Natural killer cell treated with Interleukin-12 subunit alpha and Interleukin-12 subunit beta and Interleukin-15 and Interleukin-18, amount 100 ng/mL, for 72 hours (primary cell): ENCODE measurements at regions not wholly inside any gene's neighbourhood (a gene's known extent, or its start where the extent isn't known, plus 50 kb on each side); places are given as distances from the start of the nearest gene placed in this dataset.

ENCODE experiments used
- ATAC-seq, 2 donors: fragments of 150-1000 bp; cut with Tn5 transposase in 1 of 2; sonication (Bioruptor Pico), chemical (Tn5 transposase) in 1 of 2; 2 replicates each; pipeline ENCODE4 v1.10.0; 2021
- DNase-seq: peaks from one replicate; pipeline ENCODE4 v3.0.0; 2022; ENCODE audit warnings: low spot score
- H3K27ac Mint-ChIP-seq, 2 donors: 1 replicate in 1 of 2; 2 replicates in 1 of 2; pipeline ENCODE4 v1.8.0; 2022; ENCODE audit warnings: mixed read lengths in 2 of 2, mild to moderate bottlenecking in 1 of 2, moderate library complexity in 1 of 2
- H3K27me3 Mint-ChIP-seq, 2 donors: 1 replicate in 1 of 2; 2 replicates in 1 of 2; pipeline ENCODE4 v1.8.0; 2022; ENCODE audit warnings: mixed read lengths in 2 of 2
- H3K36me3 Mint-ChIP-seq: one replicate; pipeline ENCODE4 v1.8.0; 2022; ENCODE audit warnings: mixed read lengths
- H3K4me1 Mint-ChIP-seq, 2 donors: 1 replicate in 1 of 2; 2 replicates in 1 of 2; pipeline ENCODE4 v1.8.0; 2022; ENCODE audit warnings: low read depth in 2 of 2, mixed read lengths in 2 of 2, mild to moderate bottlenecking in 1 of 2
- H3K4me3 Mint-ChIP-seq: one replicate; pipeline ENCODE4 v1.8.0; 2022; ENCODE audit warnings: mixed read lengths
- H3K9me3 Mint-ChIP-seq: 2 replicates; pipeline ENCODE4 v1.8.0; 2022; ENCODE audit warnings: mixed read lengths

DNA sequence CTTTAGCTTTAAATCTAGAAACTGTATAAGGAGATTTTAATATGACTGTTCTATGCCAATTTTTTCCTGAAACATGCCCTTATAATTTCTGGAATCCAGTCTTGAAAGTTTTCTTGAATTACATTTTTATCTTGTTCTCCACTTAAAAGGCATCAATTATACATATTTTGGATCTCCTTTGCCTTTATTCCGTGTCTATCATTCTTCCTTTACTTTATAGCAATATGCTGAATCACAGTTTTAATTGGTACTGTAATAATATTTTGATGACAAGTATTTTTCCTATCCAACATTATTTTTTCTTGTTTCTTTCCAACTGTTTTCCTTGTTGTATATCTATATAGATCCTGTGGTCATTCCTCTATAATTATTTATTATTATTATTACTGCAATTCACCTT, 361.2 kb downstream of the PIK3R1 start:
- H3K27me3 Mint-ChIP-seq: peaks cover 13 to 14% of the 10 kb centered on the region in 2 donors
- peaks cover 17% of the 10 kb centered on the region for H3K36me3 Mint-ChIP-seq
- no peak overlapping the region for H3K4me3 Mint-ChIP-seq
- ATAC-seq: no peak
- H3K9me3 Mint-ChIP-seq: peaks cover 8% of the 10 kb centered on the region
- DNase-seq: no peak
- no peak overlapping the region for H3K27ac Mint-ChIP-seq
- no peaks in the 10 kb centered on the region for H3K4me1 Mint-ChIP-seq

- Mint-ChIP-seq H3K4me1 (no peaks in the 10 kb centered on the region), H3K27me3 (peaks cover 12 to 14% of the 10 kb centered on the region in 2 donors), H3K36me3 (peaks cover 9% of the 10 kb centered on the region), H3K4me3 (no peak overlapping the region), H3K27ac (no peak overlapping the region), H3K9me3 (peaks cover 4% of the 10 kb centered on the region)
- DNase-seq (no peak), ATAC-seq (no peak)
Observed at GRCh38 chr5:68582284-68582683, 366.7 kb downstream of the PIK3R1 start.

DNA sequence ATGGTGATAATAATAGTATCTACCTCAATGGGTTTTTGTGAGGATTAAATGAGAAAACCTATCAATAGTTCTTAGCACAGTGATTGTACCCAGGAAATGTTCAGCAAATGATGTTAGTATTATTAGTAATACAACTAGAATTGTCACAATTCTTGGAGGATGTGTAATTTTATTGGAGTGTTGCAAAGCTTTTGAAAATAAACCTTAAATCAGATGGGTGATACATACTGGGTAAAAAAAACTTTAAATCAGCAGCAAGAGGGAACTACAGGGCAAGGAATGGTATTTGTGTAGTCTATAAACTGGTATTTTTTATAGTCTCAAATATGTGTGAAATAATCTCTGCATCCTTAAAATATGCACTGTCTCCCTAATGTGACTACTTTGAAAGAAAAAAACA, 371.6 kb downstream of the PIK3R1 start:
- ATAC-seq (no peak), DNase-seq (no peak)
- no peaks in the 10 kb centered on the region for H3K4me1 Mint-ChIP-seq
- H3K27ac Mint-ChIP-seq: no peak overlapping the region
- peaks cover 0 to 5% of the 10 kb centered on the region in 2 donors for H3K27me3 Mint-ChIP-seq
- H3K9me3 Mint-ChIP-seq: no peaks in the 10 kb centered on the region
- no peak overlapping the region for H3K4me3 Mint-ChIP-seq
- no peaks in the 10 kb centered on the region for H3K36me3 Mint-ChIP-seq

- H3K27me3 Mint-ChIP-seq: no peaks in the 10 kb centered on the region
- no peak for DNase-seq
- no peak overlapping the region for H3K27ac Mint-ChIP-seq
- no peaks in the 10 kb centered on the region for H3K36me3 Mint-ChIP-seq
- no peak overlapping the region for H3K4me3 Mint-ChIP-seq
- no peaks in the 10 kb centered on the region for H3K9me3 Mint-ChIP-seq
- H3K4me1 Mint-ChIP-seq: no peaks in the 10 kb centered on the region
- no peak for ATAC-seq
Observed at GRCh38 chr5:68591850-68592249, 376.3 kb downstream of the PIK3R1 start.

GRCh38 chr5:68592351-68592750, 376.8 kb downstream of the PIK3R1 start:
- H3K27ac Mint-ChIP-seq: no peak overlapping the region
- DNase-seq (no peak), ATAC-seq (no peak)
- no peak overlapping the region for H3K4me3 Mint-ChIP-seq
- H3K9me3 Mint-ChIP-seq: no peaks in the 10 kb centered on the region
- H3K4me1 Mint-ChIP-seq: no peaks in the 10 kb centered on the region
- no peaks in the 10 kb centered on the region for H3K36me3 Mint-ChIP-seq
- H3K27me3 Mint-ChIP-seq: peaks cover 0 to 3% of the 10 kb centered on the region in 2 donors

DNA sequence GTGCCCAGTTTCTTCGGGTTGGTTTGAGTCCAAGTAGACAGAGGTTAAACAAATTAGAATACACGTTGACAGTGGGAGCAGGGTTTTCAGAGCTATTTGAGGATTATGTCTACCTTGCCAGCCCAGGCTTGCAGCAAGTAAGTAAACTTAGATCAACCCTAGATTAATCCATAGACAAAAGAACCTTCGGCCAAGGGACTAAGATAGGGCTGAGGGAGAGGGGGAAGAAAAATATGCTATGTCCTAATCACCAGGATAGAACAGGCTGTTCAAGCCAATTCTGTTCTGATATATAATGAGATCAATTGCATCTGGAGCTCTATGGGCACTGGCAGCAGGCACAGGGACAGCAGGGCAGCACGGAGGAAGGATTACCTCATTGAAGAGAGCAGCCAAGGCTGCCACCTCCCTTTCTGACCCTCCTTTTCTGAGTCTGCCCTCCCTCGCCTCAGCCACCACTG, 377.7 kb downstream of the PIK3R1 start:
- peaks cover 0 to 11% of the 10 kb centered on the region in 2 donors for H3K27me3 Mint-ChIP-seq

DNA sequence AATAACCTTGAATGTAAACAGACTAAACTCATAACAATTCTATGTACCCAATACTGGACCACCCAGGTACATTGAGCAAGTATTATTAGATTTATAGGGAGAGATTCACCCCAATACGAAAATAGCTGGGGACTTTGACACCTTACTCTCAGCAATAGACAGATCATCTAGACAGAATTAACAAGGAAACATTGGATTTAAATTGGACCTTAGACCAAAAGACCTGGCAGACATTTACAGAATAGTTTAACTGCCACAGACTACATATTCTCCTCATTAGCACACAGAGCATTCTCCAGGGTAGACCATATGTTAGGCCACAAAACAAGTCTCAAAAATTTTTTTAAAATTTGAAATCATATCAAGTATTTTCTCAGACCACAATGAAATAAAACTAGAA, 397.4 kb downstream of the PIK3R1 start:
- no peak overlapping the region for H3K4me3 Mint-ChIP-seq

More for the DNA sequence above, 377.7 kb downstream of the PIK3R1 start:
- Mint-ChIP-seq H3K27ac (no peak overlapping the region), H3K9me3 (no peaks in the 10 kb centered on the region), H3K4me3 (no peak overlapping the region), H3K36me3 (no peaks in the 10 kb centered on the region), H3K4me1 (no peaks in the 10 kb centered on the region)
- DNase-seq: no peak
- ATAC-seq: no peak

DNA sequence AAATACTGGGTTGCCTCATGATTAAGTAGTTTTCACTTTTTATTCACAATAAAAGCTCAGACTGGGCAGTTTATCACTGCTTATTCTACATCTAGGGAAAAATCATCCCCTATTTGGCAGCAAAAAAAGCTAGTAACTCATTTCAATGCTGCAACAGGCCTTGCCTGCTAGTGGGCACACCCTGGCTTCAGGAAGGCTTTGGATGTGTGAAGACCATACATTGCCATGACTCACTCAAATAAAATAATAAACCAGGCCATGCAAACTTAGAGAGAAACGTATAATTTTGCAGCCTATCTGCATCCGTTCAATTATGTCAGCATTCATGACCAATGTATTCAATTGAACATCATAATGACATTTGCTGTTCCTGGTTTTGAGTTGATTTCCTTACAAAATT, 402.9 kb downstream of the PIK3R1 start:
- no peak overlapping the region for H3K27ac Mint-ChIP-seq
- peaks cover 22 to 28% of the 10 kb centered on the region in 2 donors for H3K27me3 Mint-ChIP-seq
- DNase-seq (no peak), ATAC-seq (no peak)
- H3K4me3 Mint-ChIP-seq: no peak overlapping the region
- H3K9me3 Mint-ChIP-seq: peaks cover 1% of the 10 kb centered on the region
- H3K36me3 Mint-ChIP-seq: peaks cover 6% of the 10 kb centered on the region
- no peaks in the 10 kb centered on the region for H3K4me1 Mint-ChIP-seq

More for the DNA sequence above, 397.4 kb downstream of the PIK3R1 start:
- DNase-seq (no peak), ATAC-seq (no peak)
- peaks cover 18% of the 10 kb centered on the region for H3K9me3 Mint-ChIP-seq
- no peaks in the 10 kb centered on the region for H3K4me1 Mint-ChIP-seq
- no peak overlapping the region for H3K27ac Mint-ChIP-seq
- peaks cover 27% of the 10 kb centered on the region for H3K36me3 Mint-ChIP-seq
- peaks cover 16 to 26% of the 10 kb centered on the region in 2 donors for H3K27me3 Mint-ChIP-seq

GRCh38 chr5:68627001-68627400, 411.4 kb downstream of the PIK3R1 start:
- DNase-seq (no peak), ATAC-seq (no peak)
- Mint-ChIP-seq H3K4me3 (no peak overlapping the region), H3K36me3 (no peaks in the 10 kb centered on the region), H3K27me3 (peaks cover 12 to 21% of the 10 kb centered on the region in 2 donors), H3K4me1 (no peaks in the 10 kb centered on the region), H3K27ac (no peak overlapping the region), H3K9me3 (no peaks in the 10 kb centered on the region)

DNA sequence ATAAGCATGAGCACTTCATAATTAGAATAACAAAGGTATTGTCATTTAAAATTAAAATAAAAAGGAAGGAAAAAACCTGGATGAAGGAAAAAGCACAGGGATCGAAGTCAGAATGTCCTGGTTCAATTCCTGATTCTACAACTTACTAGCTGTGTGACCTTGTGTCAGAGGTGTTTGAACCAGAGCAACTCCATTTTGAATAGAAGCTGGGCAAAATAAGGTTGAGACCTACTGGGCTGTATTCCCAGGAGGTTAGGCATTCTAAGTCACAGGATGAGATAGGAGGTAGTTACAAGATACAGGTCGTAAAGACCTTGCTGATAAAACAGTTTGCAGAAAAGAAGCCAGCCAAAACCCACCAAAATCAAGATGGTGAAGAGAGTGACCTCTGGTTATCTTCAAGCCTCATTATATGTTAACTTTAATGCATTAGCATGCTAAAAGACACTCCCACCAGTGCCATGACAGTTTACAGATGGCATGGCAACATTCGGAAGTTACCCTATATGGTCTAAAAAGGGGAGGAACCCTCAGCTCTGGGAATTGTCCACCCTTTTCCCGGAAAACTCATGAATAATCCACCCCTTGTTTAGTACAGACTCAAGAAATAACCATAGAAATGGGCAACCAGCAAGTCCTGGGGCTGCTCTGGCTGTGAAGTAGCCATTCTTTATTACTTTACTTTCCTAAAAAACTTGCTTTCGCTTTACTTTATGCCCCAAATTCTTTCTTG, 412.7 kb downstream of the PIK3R1 start:
- Mint-ChIP-seq H3K27ac (no peak overlapping the region), H3K9me3 (no peaks in the 10 kb centered on the region), H3K4me1 (no peaks in the 10 kb centered on the region), H3K36me3 (no peaks in the 10 kb centered on the region), H3K4me3 (no peak overlapping the region), H3K27me3 (peaks cover 10 to 23% of the 10 kb centered on the region in 2 donors)
- ATAC-seq: no peak
- DNase-seq: no peak

DNA sequence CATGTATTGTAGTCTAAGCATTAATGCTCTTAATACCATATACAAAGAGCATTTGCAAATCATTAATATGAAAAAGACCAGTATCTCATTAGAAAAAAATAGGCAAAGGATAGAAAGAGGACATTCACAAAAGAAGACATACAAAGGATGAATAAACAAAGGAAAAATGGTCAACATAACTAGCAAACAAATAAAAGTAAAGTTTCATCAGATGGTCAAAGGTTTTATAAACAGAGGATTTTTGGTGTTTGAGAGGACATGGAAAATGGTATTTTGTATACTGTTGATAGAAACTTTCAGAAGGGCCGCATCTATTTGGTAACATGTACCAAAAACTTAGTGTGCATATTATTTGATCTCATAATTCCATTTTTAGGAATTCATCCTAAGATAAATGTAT, 414.8 kb downstream of the PIK3R1 start:
- DNase-seq: no peak
- Mint-ChIP-seq H3K9me3 (no peaks in the 10 kb centered on the region), H3K36me3 (no peaks in the 10 kb centered on the region), H3K4me1 (no peaks in the 10 kb centered on the region), H3K4me3 (no peak overlapping the region), H3K27me3 (peaks cover 10 to 22% of the 10 kb centered on the region in 2 donors), H3K27ac (no peak overlapping the region)
- no peak for ATAC-seq

DNA sequence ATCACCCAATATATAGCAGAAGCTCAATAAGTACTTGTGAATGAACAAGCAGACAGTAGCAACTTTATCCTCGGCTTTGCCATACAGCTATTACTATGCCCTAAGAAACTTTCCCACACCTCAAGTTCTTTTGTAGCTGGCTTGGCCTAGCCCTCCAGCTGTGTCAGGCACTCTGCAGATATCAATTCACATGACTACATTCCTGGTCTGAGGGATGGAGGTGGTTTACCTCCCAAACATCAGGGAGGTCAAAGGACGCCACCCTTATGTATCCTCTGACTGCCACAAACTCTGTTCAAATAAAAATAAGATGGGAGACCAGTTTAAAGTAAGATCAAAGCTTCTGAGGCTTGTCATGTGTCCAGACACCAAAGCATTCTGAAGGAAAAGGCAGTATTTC, 416.3 kb downstream of the PIK3R1 start:
- ATAC-seq (no peak), DNase-seq (no peak)
- Mint-ChIP-seq H3K36me3 (no peaks in the 10 kb centered on the region), H3K27me3 (peaks cover 16 to 32% of the 10 kb centered on the region in 2 donors), H3K4me3 (no peak overlapping the region), H3K4me1 (no peaks in the 10 kb centered on the region), H3K9me3 (no peaks in the 10 kb centered on the region), H3K27ac (no peak overlapping the region)

- Mint-ChIP-seq H3K36me3 (no peaks in the 10 kb centered on the region), H3K4me3 (no peak overlapping the region), H3K27me3 (peaks cover 16 to 46% of the 10 kb centered on the region in 2 donors), H3K27ac (no peak overlapping the region), H3K9me3 (no peaks in the 10 kb centered on the region), H3K4me1 (no peaks in the 10 kb centered on the region)
- ATAC-seq (no peak), DNase-seq (no peak)
Observed at GRCh38 chr5:68641211-68641610, 425.7 kb downstream of the PIK3R1 start.

GRCh38 chr5:68643064-68643463, 427.5 kb downstream of the PIK3R1 start:
- Mint-ChIP-seq H3K27ac (no peak overlapping the region), H3K4me3 (no peak overlapping the region), H3K4me1 (no peaks in the 10 kb centered on the region), H3K9me3 (no peaks in the 10 kb centered on the region), H3K27me3 (peaks cover 12 to 34% of the 10 kb centered on the region in 2 donors), H3K36me3 (no peaks in the 10 kb centered on the region)
- no peak for ATAC-seq
- DNase-seq: no peak

DNA sequence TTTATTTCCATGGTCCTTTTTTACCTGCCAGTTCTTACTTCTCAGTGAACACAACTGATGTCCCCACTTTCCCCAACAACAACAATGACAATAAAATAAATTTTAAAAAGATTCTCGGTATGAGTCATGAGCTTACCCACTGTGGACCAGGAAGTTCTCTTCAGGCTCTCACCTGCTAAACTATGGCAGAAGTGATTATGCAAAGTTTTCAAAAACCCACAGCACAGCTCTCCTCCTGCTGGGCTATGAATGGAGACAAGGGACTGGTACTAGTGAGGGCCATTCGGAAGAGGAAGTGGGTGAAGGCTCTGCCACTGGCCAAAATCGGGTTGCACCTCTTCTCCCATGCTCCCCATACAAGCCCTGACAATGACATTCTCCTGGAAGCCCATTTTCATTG, 429.4 kb downstream of the PIK3R1 start:
- peak in 1 of 2 donors; percentile 62 for ATAC-seq
- no peak overlapping the region for H3K4me3 Mint-ChIP-seq
- DNase-seq: no peak
- H3K27me3 Mint-ChIP-seq: peaks cover 7 to 31% of the 10 kb centered on the region in 2 donors
- no peaks in the 10 kb centered on the region for H3K36me3 Mint-ChIP-seq
- H3K27ac Mint-ChIP-seq: no peak overlapping the region
- no peaks in the 10 kb centered on the region for H3K4me1 Mint-ChIP-seq
- H3K9me3 Mint-ChIP-seq: no peaks in the 10 kb centered on the region
